GM19043 (cell line): ENCODE measurements at regions not wholly inside any gene's neighbourhood (a gene's known extent, or its start where the extent isn't known, plus 50 kb on each side); places are given as distances from the start of the nearest gene placed in this dataset.
"Not testable (repeated sequence)": the region's sequence is repeated elsewhere in the genome, so short reads cannot be mapped to it uniquely, and the experiment has no call there.

ENCODE experiments used
- ATAC-seq: cut with Tn5 transposase; IDR thresholded peaks from one replicate; pipeline ENCODE4 v1.9.1; 2021; ENCODE audit warnings: low read depth; ENCODE audit not compliant: unreplicated experiment

DNA sequence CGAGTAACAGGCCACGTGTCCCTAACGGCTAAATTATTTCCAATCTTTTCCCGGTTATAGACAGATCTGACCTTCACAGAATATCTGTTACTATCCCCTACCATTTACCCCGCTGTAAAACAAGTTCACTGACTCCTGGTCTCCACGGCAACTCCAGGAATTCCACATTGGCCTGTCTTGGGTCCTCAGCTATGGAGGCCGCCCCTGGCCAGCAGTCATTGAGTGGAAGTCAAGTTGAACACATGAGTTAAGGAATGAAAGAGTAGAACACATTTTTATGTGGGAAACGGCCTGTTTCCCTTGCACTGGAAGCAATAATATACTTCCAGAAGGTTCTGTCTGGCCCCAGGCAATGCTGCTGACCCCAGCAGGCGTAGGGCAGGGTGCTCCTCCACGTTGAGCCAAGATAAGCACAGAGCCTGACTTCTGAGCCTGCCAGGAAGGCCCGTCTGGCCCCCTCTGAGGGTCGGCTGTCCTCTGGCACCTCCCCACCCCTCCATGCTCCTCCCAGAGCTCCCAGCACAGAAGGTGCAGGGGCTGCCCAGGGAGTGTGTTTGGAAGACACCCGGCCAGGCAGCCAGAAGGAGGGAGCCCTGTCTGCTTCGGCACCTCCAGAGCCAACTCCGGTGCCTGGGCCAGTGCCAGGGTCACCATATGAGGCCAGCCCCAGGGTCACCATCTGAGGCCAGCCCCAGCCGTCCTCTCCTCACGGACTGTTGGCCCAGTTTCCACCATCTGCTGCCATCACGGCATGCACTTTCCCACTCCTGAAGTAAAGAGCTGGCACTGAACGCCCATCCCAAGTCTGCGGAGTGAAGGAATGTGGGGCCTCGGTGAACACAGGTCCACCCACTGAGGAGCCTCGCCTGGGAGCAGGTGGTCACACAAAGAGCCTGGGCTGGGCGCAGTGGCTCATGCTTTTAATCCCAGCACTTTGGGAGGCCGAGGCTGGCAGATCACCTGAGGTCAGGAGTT lies 813.2 kb downstream of the BRD1 start:
- ATAC-seq: no peak

DNA sequence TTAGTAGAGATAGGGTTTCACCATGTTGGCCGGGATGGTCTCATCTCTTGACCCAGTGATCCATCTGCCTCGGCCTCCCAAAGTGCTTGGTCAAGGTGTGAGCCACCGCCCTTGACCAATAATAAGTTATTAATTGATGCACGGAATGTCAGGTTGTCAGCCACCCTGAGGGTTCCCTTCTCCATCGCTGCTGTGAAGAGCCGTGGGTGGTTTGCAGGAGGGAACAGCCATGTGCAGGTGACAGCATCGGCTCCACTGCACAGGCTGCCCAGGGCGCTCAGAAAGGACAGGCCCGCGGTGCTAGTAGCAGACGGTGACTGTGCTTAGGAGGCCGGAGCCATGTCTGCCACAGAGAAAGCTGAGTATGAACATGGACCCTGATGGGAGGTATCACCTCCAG lies 814.0 kb downstream of the BRD1 start:
- no peak for ATAC-seq

DNA sequence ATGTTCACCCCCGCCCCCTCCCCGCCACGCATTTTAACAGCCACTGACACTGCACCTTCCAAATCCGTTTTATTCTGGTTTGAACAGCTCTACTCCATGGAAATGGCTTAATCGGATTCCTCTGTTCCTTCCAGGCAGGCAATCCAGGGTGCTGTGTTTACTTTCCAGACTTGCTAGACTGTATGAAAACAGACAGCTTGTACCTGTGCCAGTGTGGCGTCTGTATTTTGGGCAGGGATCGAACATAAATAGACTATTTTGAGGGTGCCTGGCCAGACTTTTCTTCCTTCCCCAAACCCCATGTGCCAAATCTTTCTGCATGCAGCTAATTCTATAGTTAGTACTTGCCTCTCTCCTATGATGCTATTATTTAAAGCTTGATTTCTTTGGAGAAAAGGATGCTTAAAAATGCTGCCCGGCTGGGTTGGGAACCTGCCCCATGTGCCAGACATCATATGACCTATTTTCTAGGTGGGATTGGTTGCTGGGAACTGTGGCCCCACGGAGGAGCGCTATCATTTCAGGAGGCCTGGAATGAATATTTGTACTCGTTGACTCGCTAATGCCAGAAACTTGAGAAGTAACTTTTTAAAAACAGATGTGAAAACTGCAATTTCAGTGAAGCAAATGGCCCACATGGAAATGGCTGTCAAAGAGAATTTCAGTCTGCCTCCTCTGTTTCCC lies 814.8 kb downstream of the BRD1 start:
- no peak for ATAC-seq

DNA sequence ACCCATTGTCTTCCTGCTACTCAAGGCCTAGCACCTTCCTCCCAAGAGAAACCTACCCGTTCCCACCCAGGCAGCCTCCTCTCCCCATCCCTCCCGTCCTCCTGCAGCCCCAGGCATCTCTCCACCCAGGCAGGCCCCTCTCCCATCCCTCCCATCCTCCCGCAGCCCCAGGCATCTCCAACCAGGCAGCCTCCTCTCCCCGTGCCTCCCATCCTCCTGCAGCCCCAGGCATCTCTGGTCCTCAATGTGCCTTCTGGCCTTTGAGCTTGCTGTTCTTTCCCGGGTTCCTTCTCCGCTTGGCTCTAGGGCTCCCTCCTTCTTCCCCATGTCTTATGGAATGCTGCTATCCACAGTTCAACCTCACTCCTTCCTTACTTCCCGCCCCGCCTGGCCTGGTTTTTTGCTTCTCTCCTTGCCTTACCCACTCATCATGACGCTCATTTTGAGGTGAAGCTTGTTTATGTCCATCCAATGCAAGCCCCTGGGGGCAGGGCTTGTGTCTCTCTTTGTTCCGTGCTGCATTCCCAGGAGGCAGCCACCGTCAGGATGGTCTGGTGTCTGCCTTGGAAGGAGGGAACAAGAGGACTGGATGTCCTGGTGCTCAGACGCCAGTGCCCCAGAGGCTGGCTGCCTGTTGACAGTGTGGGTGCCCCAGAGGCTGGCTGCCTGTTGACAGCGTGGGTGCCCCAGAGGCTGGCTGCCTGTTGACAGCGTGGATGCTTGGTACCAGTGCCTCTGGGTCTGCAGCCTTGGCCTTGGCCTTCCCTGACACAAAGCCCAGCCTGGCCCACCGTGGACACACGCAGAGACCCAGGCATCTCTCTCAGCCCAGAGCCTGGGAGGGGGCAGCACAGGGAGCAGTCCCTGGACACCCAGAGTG lies 815.7 kb downstream of the BRD1 start:
- no peak for ATAC-seq

DNA sequence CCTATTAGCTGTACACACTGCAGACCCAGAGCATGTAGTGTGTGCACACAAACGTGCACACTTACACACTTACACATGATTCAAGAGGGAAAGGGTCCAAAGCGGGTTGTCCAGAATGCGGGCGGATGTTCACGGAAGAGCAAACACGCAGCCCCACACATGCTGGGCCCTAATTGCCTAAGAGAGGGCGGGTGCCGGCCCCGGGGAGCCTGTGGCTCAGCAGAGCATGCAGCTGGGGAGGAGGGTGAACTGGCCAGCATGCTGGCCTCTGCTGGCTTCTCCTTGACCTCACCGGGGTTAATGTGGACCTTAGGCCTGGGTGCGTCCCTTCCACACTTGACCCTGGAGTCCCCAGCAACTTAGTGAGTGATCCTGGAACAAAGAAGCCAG lies 816.3 kb downstream of the BRD1 start:
- ATAC-seq: no peak

DNA sequence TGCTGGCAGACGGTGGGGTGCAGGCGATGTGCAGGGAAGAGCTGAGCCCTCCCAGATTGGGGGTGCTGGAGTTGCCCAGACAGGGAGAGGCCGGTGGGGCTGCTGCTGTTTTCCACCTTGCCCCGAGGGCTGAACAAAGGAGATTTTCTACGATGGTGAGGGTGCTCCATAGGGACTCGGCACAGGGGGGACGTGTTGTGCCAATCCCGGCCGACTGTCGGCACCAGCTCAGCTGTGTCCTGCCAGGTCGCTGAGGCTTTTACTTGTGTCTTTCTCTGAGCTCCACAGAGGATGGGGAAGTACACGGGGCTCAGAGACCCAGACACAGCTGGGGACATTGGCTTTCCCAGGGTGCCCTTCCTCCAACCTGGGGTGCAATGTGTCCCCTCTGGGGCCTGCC lies 816.8 kb downstream of the BRD1 start:
- ATAC-seq: no peak

DNA sequence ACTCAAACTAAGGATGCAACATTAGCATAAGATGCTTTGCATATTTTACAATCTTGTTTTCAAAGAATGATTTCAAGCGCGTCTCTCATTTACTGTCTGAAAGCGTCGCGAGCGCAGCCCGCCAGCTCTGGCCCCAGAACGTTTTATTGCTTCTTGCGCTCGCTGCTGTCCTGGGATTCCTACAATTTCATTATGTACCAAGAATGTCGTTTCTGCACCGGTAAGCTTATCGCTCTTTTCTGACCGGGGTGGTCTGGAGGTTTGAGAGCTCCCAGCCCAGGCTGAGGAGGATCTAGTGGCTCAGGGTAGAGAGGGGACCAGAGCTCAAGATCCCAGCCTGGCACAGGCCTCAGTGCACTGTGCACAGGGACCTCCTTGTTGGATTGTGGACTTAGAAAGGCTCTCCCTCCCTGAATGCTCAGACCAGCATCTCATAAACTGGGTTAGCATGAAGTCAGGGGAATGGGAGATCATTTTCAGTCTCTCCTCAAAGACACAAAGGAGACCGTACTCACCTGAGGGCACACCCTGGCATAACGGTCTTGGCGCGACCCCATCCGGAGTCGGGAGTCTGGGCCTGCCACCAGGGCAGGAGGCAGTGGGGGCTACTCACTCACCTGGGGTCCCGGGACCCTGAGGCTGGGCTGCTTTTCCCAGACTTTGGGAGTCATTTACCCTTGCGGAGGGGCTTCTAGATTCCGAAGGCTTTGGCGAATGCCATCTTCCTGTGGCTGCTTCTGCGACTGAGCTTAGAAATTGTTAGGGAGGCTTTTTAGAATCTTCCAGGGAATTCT lies 817.4 kb downstream of the BRD1 start:
- no peak for ATAC-seq

DNA sequence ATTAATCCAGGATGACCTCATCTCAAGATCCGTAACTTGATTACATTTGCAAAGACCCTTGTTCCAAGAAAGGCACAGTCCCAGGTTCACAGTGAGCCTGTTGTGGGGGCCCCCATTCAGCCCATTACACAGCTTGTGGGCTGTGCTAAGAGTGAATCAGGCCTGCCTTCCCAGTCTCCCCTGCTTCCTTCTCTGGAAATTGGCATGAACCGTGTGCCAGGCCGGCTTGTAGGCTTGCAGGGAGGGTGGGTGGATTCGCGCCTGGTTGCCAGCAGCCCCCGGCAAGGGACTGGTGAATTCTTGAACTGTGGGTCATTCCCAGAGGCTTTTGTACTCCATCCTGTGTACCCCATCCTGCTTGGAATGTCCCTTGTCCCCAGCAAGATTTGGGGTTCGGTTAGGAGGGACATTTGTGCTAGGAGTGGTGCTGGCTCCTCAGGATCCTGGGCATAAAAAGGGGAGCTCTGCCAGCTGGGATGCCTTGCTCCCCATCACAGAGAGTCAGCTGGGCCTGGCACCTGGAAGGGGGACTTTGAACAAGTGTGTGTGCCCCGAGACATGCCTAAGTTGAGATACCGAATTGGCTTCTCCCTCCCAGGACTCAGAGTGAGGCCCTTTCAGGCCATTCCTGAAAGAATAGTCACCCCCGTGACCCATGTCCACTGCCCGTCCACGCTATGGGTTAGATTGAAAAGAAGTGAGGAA lies 818.2 kb downstream of the BRD1 start:
- no peak for ATAC-seq

DNA sequence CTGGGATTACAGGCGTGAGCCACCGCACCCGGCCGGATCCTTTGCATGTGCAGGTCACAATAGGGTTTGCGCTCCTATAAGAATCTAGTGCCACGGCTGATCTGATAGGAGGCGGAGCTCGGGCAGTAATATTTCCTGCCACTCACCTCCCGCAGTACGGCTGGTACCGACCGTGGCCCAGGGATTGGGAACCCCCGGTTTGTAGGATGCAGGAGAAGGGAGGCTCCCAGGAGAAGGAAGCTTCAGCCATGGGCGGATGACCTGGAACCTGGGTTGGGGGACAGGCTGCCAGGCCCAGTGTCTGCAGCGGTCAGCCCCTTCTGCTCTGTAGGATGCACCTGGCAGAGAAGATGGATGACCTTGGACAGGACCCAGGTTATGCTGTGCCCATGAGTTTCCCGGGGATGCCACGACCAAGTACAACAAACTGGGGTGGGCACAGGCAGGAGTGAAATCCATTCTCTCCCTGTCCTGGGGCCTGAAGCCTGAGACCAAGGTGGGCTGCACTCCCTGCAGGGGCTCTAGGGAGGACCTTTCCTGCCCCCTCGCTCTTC lies 818.9 kb downstream of the BRD1 start:
- no peak for ATAC-seq

DNA sequence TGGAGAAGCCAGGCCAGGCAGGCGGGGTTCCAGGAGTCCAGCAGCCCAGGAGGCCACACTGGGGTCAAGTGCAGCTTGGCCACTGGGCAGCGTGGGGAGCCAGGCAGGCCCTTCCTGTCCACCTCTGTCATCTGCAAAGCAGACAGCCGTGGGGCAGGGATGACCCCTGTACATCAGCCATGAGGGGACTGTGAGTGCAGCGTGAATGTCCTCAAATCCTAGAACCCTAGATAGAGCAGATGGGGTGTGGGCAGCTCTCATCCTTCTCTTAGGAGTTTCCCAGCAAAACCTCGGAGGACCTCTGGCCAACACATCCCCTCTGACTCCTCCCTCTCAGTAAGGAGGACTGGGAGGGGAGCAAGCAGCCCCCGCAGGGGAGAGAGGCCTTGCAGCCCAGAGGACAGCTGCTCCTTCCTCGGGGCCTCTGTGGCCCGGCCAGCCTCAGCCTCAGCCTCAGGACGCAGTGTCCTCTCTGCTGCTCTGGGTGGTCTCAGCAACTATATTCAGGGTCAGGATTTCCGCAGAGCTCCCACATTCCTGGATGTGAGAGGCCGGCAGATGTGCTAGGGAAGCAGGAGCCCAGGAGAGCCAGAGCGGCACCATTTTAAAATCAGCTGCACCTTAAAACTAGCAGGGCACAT lies 820.5 kb downstream of the BRD1 start:
- ATAC-seq: no peak

DNA sequence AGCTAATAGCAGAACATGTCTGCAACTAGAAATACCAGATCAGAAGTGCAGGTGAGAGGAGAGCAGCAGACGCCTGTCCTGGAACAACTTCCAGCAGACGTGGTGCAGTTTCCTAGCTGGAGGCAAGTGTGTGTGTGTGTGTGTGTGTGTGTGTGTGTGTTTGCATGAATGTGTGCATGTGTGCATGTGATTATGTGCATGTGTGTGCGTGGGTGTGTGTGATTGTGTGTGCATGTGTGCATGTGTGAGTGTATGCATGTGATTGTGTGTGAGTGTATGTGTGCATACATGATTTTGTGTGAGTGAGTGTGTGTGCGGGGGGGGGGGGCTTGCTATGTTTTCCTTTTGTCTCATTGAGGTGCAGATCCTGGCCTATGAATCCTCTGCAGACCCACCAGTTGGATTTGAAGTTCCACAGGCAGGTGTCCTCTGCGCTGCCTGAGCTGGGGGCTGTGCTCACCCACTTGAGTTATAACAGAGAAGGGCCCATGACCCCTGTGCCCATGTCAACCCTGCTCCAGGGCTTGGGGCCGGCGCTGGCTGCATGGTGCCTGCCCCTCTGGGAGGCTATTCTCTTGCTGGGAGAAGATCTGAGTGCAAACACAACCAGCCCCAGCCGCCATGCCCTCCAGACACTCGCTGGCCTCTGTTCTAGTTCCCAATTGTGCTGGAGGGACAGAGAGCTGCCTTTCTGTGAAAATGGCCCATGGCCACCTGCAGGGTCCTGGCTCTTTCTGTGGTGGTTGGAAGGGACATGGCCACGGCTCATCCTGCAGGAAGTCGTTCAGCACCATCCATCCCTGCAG lies 821.3 kb downstream of the BRD1 start:
- no peak for ATAC-seq

DNA sequence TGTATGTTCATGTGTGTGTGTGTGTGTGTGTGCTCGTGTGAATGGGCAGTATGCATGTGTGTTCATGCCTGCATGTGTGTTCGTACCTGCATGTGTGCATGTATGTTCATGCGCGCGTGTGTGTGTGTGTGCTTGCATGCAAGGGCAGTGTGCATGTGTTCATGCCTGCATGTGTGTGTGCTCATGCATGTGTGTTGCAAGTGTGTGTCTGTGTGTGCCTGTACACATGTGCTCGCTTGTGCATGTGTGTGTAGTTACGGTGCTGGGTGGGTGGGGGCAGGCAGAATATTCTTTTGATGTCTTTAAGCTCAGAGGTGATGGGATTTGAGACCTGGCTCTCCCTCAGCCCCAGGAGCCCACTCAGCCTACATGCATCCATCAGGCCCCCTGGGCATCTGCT lies 822.1 kb downstream of the BRD1 start:
- no peak for ATAC-seq

DNA sequence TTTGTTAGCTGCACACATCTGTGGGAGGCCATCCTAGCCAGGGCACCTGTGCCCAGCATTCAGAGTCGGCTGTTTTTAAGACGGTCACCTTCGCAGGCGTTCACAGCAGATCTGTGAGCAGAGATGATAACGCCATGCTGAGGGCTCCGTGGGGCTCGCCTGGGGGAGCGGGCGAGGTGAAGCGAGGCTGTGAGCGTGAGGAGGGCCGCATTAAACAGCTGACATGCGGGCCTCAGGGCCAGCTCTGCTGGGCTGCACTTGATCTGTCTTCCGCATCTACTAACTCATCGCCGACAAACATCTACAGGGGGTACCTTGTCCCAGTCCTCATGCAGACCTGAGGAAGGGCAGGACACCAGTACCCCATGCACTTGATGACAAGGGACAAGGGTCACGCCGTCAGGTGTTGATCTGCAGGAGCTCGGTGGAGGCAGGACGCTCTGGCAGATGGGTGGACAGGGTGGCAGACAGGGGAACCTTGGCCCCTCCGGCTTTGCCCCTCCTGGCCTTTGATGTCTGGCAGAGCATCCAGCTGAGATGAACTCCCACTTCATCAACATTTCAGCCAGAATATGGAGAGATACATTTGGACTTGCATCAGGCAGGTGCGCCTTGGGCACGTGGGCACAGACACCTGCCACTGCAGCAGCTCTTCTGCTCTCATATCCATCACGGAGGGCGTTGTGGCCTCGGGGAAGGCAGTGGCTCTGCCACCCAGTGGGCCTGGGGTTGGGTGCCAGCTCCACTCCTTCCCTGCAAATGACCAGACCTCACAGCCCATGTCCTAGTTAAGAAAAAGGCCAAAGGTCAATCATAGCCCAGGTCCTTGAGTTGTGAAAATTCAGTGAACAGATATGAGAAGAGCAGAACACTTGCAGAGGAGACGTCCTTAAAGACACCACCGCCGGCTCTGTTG lies 822.9 kb downstream of the BRD1 start:
- no peak for ATAC-seq

DNA sequence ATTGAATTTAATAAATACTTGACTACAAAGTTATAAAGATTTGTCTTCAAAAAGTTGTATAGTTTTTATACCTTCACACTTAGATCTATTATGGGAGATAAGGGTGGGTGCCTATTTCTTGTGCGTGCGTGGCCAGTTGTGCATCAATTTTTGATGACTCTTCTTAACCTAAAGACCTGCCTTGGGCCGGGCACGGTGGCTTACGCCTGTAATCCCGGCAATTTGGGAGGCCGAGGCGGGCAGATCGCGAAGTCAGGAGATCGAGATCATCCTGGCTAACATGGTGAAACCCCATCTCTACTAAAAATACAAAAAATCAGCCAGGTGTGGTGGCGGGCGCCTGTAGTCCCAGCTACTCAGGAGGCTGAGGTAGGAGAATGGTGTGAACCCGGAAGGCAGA lies 830.1 kb downstream of the BRD1 start:
- ATAC-seq: not testable (repeated sequence)

DNA sequence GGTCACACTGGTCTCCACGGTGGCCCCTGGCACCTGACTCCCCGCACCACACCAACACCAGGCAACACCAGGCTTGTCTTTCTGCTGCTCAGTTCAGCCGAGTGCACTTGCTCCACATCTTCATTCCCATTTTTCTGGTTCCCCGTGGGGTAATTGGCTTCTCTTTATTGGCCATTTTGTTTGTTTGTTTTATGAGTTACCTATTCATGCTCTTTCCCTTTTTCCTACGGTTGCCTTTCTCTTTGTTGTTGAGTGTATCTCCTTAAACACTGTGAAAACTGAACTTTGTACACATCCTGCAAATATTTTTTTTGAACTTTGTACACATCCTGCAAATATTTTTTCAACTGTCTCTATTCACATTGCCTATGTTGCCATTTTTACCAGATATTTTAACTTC lies 834.0 kb downstream of the BRD1 start:
- no peak for ATAC-seq

DNA sequence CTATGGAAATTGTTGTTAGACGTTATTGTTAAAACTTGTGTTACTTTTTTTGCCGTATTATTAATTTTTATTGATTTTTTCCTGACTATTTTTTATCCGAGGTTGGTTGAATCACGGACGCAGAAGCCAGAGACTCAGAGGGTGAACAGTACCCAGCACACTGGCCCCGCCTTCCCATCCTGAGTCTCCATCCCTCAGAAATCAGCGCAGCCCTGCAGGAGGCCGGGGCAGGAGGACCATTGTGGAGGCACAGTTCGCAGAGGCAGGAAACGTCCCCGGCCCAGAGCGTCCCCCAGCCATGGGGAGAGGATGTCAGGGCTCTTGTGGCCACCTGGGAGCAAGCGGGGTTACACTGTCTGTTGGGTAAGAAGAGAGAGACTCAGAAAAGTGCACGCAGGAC lies 843.0 kb downstream of the BRD1 start:
- no peak for ATAC-seq

DNA sequence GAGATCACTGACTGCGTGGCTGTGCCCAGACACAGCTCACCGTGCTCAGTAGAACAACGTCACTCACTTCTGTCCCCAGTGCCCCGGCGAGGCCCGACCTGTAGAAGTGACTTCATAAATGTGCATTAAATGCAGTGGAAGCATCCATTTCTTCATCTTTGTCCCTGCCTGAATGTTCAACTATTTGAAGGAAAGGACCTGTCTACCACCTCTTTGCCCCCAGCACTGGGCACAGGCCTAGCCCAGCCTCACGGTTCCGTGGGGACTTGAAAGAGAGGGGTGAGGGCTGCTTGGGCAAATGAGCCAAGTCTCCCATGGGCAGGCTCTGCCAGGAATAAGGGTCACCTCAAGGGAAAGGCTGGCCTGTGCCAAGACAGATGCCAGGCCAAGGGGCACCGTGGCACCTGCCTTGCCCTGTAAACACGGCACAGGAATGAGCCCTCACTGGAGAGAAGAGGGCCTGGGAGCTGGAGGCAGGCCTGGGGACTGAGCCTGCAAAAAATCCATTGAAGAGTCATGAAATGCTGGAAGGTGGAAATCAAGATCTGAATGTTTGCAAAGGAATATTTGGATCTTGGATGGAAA lies 845.3 kb downstream of the BRD1 start:
- no peak for ATAC-seq
